ENCODE measurements at regions not wholly inside any gene's neighbourhood (a gene's known extent, or its start where the extent isn't known, plus 50 kb on each side); places are given as distances from the start of the nearest gene placed in this dataset.

GRCh38 chr16:65281586-65281985, 159.7 kb upstream of the CDH11 start:
- intact Hi-C loops (cut with DNase I) = no loop called here

GRCh38 chr16:65280845-65281512, 159.1 kb upstream of the CDH11 start:
- Histone ChIP-seq H3K9me3 (no peaks in the 10 kb centered on the region), H3K27me3 (no peaks in the 10 kb centered on the region), H3K27ac (no peak overlapping the region), H3K4me3 (no peak overlapping the region), H3K36me3 (no peaks in the 10 kb centered on the region), H3K4me1 (peaks cover 0 to 23% (median 12%) of the 10 kb centered on the region in 4 donors)
- TF ChIP-seq EP300 (IDR thresholded peaks at IDR 0.05) = no peak
- no peak for TF ChIP-seq CTCF (IDR thresholded peaks at IDR 0.05)
- TF ChIP-seq POLR2A (IDR thresholded peaks at IDR 0.05) = no peak
- no peak for TF ChIP-seq POLR2AphosphoS5 (IDR thresholded peaks at IDR 0.05)
- intact Hi-C loops (cut with DNase I) = no loop called here
- no peak for DNase-seq
- WGBS, 2 donors = 70 to 71% methylated on average over 8 of the region's 8 CpGs

More at GRCh38 chr16:65281586-65281985, 159.7 kb upstream of the CDH11 start:
- Histone ChIP-seq H3K27me3 (no peaks in the 10 kb centered on the region), H3K4me1 (peaks cover 0 to 24% (median 12%) of the 10 kb centered on the region in 4 donors), H3K27ac (no peak overlapping the region), H3K9me3 (no peaks in the 10 kb centered on the region), H3K4me3 (no peak overlapping the region), H3K36me3 (no peaks in the 10 kb centered on the region)
- no peak for DNase-seq
- no peak for TF ChIP-seq POLR2AphosphoS5 (IDR thresholded peaks at IDR 0.05)
- WGBS, 2 donors = 72 to 78% methylated on average over 2 of the region's 2 CpGs

GRCh38 chr16:65279576-65279975, 157.7 kb upstream of the CDH11 start:
- H3K27ac ChIP-seq = no peak overlapping the region
- H3K36me3 ChIP-seq = no peaks in the 10 kb centered on the region
- H3K4me1 ChIP-seq = peaks cover 0 to 9% (median 4%) of the 10 kb centered on the region in 4 donors
- DNase-seq = no peak
- no peak for TF ChIP-seq EP300 (IDR thresholded peaks at IDR 0.05)
- TF ChIP-seq POLR2AphosphoS5 (IDR thresholded peaks at IDR 0.05) = no peak
- TF ChIP-seq POLR2A (IDR thresholded peaks at IDR 0.05) = no peak
- no peak for TF ChIP-seq CTCF (IDR thresholded peaks at IDR 0.05)
- 83 to 92% methylated on average over 1 of the region's 1 CpG for WGBS, 2 donors
- no peaks in the 10 kb centered on the region for H3K9me3 ChIP-seq
- no peak overlapping the region for H3K4me3 ChIP-seq
- H3K27me3 ChIP-seq = no peaks in the 10 kb centered on the region
- intact Hi-C loops (cut with DNase I) = no loop called here

- no peaks in the 10 kb centered on the region for H3K36me3 ChIP-seq
- intact Hi-C loops (cut with DNase I) = no loop called here
- no peak for TF ChIP-seq POLR2A (IDR thresholded peaks at IDR 0.05)
- TF ChIP-seq POLR2AphosphoS5 (IDR thresholded peaks at IDR 0.05) = no peak
- TF ChIP-seq EP300 (IDR thresholded peaks at IDR 0.05) = no peak
- TF ChIP-seq CTCF (IDR thresholded peaks at IDR 0.05) = no peak
- no peak overlapping the region for H3K4me3 ChIP-seq
- DNase-seq = no peak
- peaks cover 0 to 6% (median 2%) of the 10 kb centered on the region in 4 donors for H3K4me1 ChIP-seq
- no peaks in the 10 kb centered on the region for H3K9me3 ChIP-seq
- no peaks in the 10 kb centered on the region for H3K27me3 ChIP-seq
- 63 to 89% methylated on average over 6 of the region's 6 CpGs for WGBS, 2 donors
- no peak overlapping the region for H3K27ac ChIP-seq
These were observed 157.0 kb upstream of the CDH11 start for GRCh38 chr16:65278874-65279273.

GRCh38 chr16:65274566-65274965, 152.7 kb upstream of the CDH11 start:
- H3K27me3 ChIP-seq = no peaks in the 10 kb centered on the region
- H3K9me3 ChIP-seq = no peaks in the 10 kb centered on the region
- no peaks in the 10 kb centered on the region for H3K4me1 ChIP-seq
- no peak overlapping the region for H3K4me3 ChIP-seq
- DNase-seq = no peak
- intact Hi-C loops (cut with DNase I) = no loop called here
- H3K27ac ChIP-seq = no peak overlapping the region
- WGBS, 2 donors = 65 to 75% methylated on average over 3 of the region's 3 CpGs
- no peak for TF ChIP-seq POLR2A (IDR thresholded peaks at IDR 0.05)
- TF ChIP-seq POLR2AphosphoS5 (IDR thresholded peaks at IDR 0.05) = no peak
- no peak for TF ChIP-seq CTCF (IDR thresholded peaks at IDR 0.05)
- no peak for TF ChIP-seq EP300 (IDR thresholded peaks at IDR 0.05)
- H3K36me3 ChIP-seq = no peaks in the 10 kb centered on the region
